Transverse colon (tissue), 4 donors: ENCODE measurements at regions not wholly inside any gene's neighbourhood (a gene's known extent, or its start where the extent isn't known, plus 50 kb on each side); places are given as distances from the start of the nearest gene placed in this dataset.

Source experiments
- CTCF ChIP-seq, 5 experiments: fragments of 200-600 bp in 3 of 5; fragments of 450-650 bp in 2 of 5; sonication (generic) in 3 of 5; IDR thresholded peaks; 1 replicate in 2 of 5; 2 replicates in 3 of 5; pipeline ENCODE4 v1.5.1; 2016 to 2017; ENCODE audit warnings: antibody characterized with exemption in 5 of 5, inconsistent platforms in 3 of 5, mild to moderate bottlenecking in 2 of 5, moderate library complexity in 1 of 5
- EP300 ChIP-seq: sonication (generic); formaldehyde crosslinking; IDR thresholded peaks from one replicate; pipeline ENCODE4 v1.6.1; 2017; ENCODE audit warnings: antibody characterized with exemption, low read depth
- POLR2A ChIP-seq: fragments of 450-650 bp; IDR thresholded peaks from one replicate; pipeline ENCODE4 v1.6.1; 2016; ENCODE audit warnings: antibody characterized with exemption, mild to moderate bottlenecking, moderate library complexity
- POLR2AphosphoS5 ChIP-seq, 3 donors: sonication (generic); formaldehyde crosslinking; IDR thresholded peaks; one replicate each; pipeline ENCODE4 v1.6.1; 2016; ENCODE audit warnings: antibody characterized with exemption in 3 of 3

GRCh38 chr5:57777174-57777581 lies 294.6 kb upstream of the ACTBL2 start:
- TF ChIP-seq CTCF (IDR thresholded peaks at IDR 0.05) (no peak), POLR2AphosphoS5 (IDR thresholded peaks at IDR 0.05) (no peak), EP300 (no peak), POLR2A (no peak)
